ENCODE measurements at regions not wholly inside any gene's neighbourhood (a gene's known extent, or its start where the extent isn't known, plus 50 kb on each side); places are given as distances from the start of the nearest gene placed in this dataset.
"Not testable (repeated sequence)": the region's sequence is repeated elsewhere in the genome, so short reads cannot be mapped to it uniquely, and the experiment has no call there.

- TF ChIP-seq CTCF (conservative IDR thresholded peaks at IDR 0.05; ENCODE audit: low read depth, low read length); POLR2A (IDR thresholded peaks at IDR 0.05; ENCODE audit: low read depth, low read length); FOS (IDR thresholded peaks at IDR 0.05; ENCODE audit: low read depth, low read length); NFE2L2 (IDR thresholded peaks at IDR 0.05; ENCODE audit: low read depth, low read length); CHD1 (IDR thresholded peaks at IDR 0.05; ENCODE audit: low read depth, low read length); RAD21 (IDR thresholded peaks at IDR 0.05; ENCODE audit: low read length); MXI1 (IDR thresholded peaks at IDR 0.05; ENCODE audit: borderline replicate concordance, low read depth, low read length); BHLHE40 (IDR thresholded peaks at IDR 0.05; ENCODE audit: low read depth, low read length); MAFK (IDR thresholded peaks at IDR 0.05; ENCODE audit: low read depth, low read length); CEBPB (IDR thresholded peaks at IDR 0.05; ENCODE audit: low read depth, low read length); ELK1 (IDR thresholded peaks at IDR 0.05; ENCODE audit: borderline replicate concordance, low read depth, low read length); MAZ (IDR thresholded peaks at IDR 0.05; ENCODE audit: borderline replicate concordance, low read depth, low read length); USF2 (IDR thresholded peaks at IDR 0.05; ENCODE audit: low read depth, low read length): not testable (repeated sequence)
Observed at GRCh38 chr12:3397596-3397995, 93.4 kb upstream of the PRMT8 start.

All from IMR-90 (cell line).